ENCODE measurements at regions not wholly inside any gene's neighbourhood (a gene's known extent, or its start where the extent isn't known, plus 50 kb on each side); places are given as distances from the start of the nearest gene placed in this dataset.
"Not testable (repeated sequence)": the region's sequence is repeated elsewhere in the genome, so short reads cannot be mapped to it uniquely, and the experiment has no call there.

DNA sequence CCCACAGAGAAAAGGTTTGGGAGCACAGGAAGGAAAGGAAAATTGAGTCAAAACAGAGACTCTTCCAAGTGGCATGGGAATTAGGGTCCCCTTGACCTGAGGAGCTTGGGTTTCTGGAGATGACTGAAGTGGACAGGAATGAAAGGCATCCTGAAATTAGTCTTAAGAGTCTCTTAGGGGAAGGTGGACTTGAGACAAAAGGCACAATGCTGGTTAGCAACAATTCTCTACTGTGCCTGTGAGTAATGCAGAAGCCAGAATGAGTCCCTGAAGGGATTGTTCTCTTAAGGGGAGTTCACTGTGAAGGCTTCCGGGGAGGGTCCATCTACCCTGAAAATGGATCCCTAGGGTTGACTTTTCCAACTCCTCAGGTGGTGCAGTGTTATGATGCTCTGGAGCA, 58.4 kb upstream of the FOXE1 start:
- ATAC-seq (ENCODE audit: poor library complexity) (no peak), DNase-seq (no peak)
- H3K4me3 ChIP-seq (ENCODE audit: low read length) = no peak overlapping the region
- TF ChIP-seq, protein P1, sequence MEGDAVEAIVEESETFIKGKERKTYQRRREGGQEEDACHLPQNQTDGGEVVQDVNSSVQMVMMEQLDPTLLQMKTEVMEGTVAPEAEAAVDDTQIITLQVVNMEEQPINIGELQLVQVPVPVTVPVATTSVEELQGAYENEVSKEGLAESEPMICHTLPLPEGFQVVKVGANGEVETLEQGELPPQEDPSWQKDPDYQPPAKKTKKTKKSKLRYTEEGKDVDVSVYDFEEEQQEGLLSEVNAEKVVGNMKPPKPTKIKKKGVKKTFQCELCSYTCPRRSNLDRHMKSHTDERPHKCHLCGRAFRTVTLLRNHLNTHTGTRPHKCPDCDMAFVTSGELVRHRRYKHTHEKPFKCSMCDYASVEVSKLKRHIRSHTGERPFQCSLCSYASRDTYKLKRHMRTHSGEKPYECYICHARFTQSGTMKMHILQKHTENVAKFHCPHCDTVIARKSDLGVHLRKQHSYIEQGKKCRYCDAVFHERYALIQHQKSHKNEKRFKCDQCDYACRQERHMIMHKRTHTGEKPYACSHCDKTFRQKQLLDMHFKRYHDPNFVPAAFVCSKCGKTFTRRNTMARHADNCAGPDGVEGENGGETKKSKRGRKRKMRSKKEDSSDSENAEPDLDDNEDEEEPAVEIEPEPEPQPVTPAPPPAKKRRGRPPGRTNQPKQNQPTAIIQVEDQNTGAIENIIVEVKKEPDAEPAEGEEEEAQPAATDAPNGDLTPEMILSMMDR (IDR thresholded peaks at IDR 0.05) = no peak
- Mint-ChIP-seq H3K36me3 (ENCODE audit: low read depth) (no peaks in the 10 kb centered on the region), H3K27me3 (no peaks in the 10 kb centered on the region), H3K9me3 (no peaks in the 10 kb centered on the region), H3K27ac (no peak overlapping the region), H3K4me3 (no peak overlapping the region), H3K4me1 (ENCODE audit: low read depth) (no peaks in the 10 kb centered on the region)
- H3K27me3 ChIP-seq (ENCODE audit: control insufficient read depth in 1 of 2, insufficient read depth in 2 of 2, low read length in 2 of 2) = peaks cover 5% of the 10 kb centered on the region in 2 experiments
- H3K4me1 ChIP-seq (ENCODE audit: insufficient read depth, low read length) = no peaks in the 10 kb centered on the region
- peaks cover 0 to 4% of the 10 kb centered on the region in 2 experiments for H3K9me3 ChIP-seq (ENCODE audit: control insufficient read depth in 1 of 2, insufficient read depth in 1 of 2, low read length in 2 of 2)
- CTCF ChIA-PET = no interaction called here
- no peak overlapping the region for H3K27ac ChIP-seq (ENCODE audit: low read depth in 1 of 2, low read length in 2 of 2)
- intact Hi-C loops (cut with DNase I, micrococcal nuclease) = no loop called here
- POLR2A ChIA-PET = no interaction called here
- no peaks in the 10 kb centered on the region for H3K36me3 ChIP-seq (ENCODE audit: insufficient read depth, low read length)

DNA sequence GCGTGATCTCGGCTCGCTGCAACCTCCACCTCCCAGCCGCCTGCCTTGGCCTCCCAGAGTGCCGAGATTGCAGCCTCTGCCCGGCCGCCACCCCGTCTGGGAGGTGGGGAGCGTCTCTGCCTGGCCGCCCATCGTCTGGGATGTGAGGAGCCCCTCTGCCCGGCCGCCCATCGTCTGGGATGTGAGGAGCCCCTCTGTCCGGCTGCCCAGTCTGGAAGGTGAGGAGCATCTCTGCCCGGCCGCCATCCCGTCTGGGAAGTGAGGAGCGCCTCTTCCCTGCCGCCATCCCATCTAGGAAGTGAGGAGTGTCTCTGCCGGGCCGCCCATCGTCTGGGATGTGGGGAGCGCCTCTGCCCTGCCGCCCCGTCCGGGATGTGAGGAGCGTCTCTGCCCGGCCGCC, 56.9 kb upstream of the FOXE1 start:
- CTCF ChIA-PET; H3K4me3 Mint-ChIP-seq; ATAC-seq (ENCODE audit: poor library complexity): not testable (repeated sequence)

DNA sequence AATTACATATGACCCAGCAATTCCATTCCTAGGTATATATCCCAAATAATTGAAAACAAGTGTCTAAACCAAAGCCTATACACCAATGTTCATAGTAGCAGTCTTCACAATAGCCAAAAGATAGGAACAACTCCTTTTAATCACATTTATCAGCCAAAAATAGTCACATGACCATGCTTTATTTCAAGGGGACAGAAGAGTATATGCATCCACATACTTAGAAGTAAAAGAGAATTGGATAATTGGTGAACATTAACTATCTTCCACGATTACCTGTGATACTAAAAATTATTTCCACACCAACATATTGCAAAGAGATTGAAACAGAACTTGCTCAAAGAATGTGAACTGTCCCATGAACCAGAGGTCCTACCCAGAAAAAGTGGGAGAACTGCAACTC, 51.8 kb upstream of the FOXE1 start:
- ATAC-seq (ENCODE audit: poor library complexity) = no peak
- H3K27ac ChIP-seq (ENCODE audit: low read depth in 1 of 2, low read length in 2 of 2) = no peak overlapping the region
- H3K4me1 ChIP-seq (ENCODE audit: insufficient read depth, low read length) = peaks cover 14% of the 10 kb centered on the region
- Mint-ChIP-seq H3K27ac (no peak overlapping the region), H3K27me3 (peaks cover 16% of the 10 kb centered on the region), H3K4me3 (no peak overlapping the region), H3K9me3 (no peaks in the 10 kb centered on the region), H3K4me1 (ENCODE audit: low read depth) (peaks cover 5% of the 10 kb centered on the region), H3K36me3 (ENCODE audit: low read depth) (no peaks in the 10 kb centered on the region)
- no peak overlapping the region for H3K4me3 ChIP-seq (ENCODE audit: low read length)
- POLR2A ChIA-PET = no interaction called here
- CTCF ChIA-PET = no interaction called here
- no peaks in the 10 kb centered on the region for H3K9me3 ChIP-seq (ENCODE audit: control insufficient read depth in 1 of 2, insufficient read depth in 1 of 2, low read length in 2 of 2)
- peaks cover 6 to 9% of the 10 kb centered on the region in 2 experiments for H3K27me3 ChIP-seq (ENCODE audit: control insufficient read depth in 1 of 2, insufficient read depth in 2 of 2, low read length in 2 of 2)
- intact Hi-C loops (cut with DNase I, micrococcal nuclease) = loop anchor here (5.0 to 10.0 kb wide), 7 partner anchors 89 to 1004 kb away; partner anchors contain the start of genes GALNT12 (in 1 of the 2) and XPA (in 1 of the 2)
- DNase-seq = no peak
- TF ChIP-seq, protein P1 (IDR thresholded peaks at IDR 0.05) = no peak
- no peaks in the 10 kb centered on the region for H3K36me3 ChIP-seq (ENCODE audit: insufficient read depth, low read length)

More for the DNA sequence above, 56.9 kb upstream of the FOXE1 start:
- POLR2A ChIA-PET; H3K4me1 ChIP-seq (ENCODE audit: insufficient read depth, low read length); H3K4me1 Mint-ChIP-seq (ENCODE audit: low read depth); H3K36me3 Mint-ChIP-seq (ENCODE audit: low read depth); H3K27me3 Mint-ChIP-seq; H3K4me3 ChIP-seq (ENCODE audit: low read length); H3K27ac ChIP-seq (ENCODE audit: low read depth in 1 of 2, low read length in 2 of 2); DNase-seq; H3K27ac Mint-ChIP-seq; H3K9me3 ChIP-seq (ENCODE audit: control insufficient read depth in 1 of 2, insufficient read depth in 1 of 2, low read length in 2 of 2); H3K36me3 ChIP-seq (ENCODE audit: insufficient read depth, low read length); H3K9me3 Mint-ChIP-seq; H3K27me3 ChIP-seq (ENCODE audit: control insufficient read depth in 1 of 2, insufficient read depth in 2 of 2, low read length in 2 of 2); intact Hi-C loops (cut with DNase I, micrococcal nuclease): not testable (repeated sequence)

DNA sequence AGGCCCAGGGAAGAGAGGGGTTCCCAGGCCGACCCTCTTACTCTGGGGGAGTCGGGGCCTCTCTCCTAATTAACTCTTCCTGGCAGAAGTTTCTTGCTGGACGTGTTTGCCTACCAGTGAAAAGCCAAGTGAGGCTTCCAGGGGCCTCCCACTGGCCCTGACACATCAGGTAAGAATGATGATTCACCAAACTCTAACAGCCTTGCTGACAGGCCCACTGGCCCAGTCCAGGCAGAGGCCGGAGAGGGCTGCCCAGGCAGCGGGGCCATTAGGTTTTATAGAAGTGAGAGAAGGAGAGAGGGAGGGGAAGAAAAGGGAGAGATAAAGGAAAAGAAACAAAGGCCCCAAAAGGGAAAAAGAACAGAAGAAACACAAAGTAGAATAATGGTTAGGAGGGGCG, 50.8 kb upstream of the FOXE1 start:
- H3K4me1 Mint-ChIP-seq (ENCODE audit: low read depth) = peaks cover 5% of the 10 kb centered on the region
- Histone ChIP-seq H3K9me3 (ENCODE audit: control insufficient read depth in 1 of 2, insufficient read depth in 1 of 2, low read length in 2 of 2) (no peaks in the 10 kb centered on the region), H3K36me3 (ENCODE audit: insufficient read depth, low read length) (no peaks in the 10 kb centered on the region), H3K27ac (ENCODE audit: low read depth in 1 of 2, low read length in 2 of 2) (no peak overlapping the region), H3K4me1 (ENCODE audit: insufficient read depth, low read length) (peaks cover 14% of the 10 kb centered on the region), H3K27me3 (ENCODE audit: control insufficient read depth in 1 of 2, insufficient read depth in 2 of 2, low read length in 2 of 2) (peaks cover 6 to 9% of the 10 kb centered on the region in 2 experiments), H3K4me3 (ENCODE audit: low read length) (no peak overlapping the region)
- POLR2A ChIA-PET = no interaction called here
- intact Hi-C loops (cut with DNase I, micrococcal nuclease) = loop anchor here (5.0 to 10.0 kb wide), 7 partner anchors 90 to 1003 kb away; partner anchors contain the start of genes GALNT12 (in 1 of the 2) and XPA (in 1 of the 2)
- DNase-seq (no peak), ATAC-seq (ENCODE audit: poor library complexity) (no peak)
- CTCF ChIA-PET = no interaction called here
- H3K36me3 Mint-ChIP-seq (ENCODE audit: low read depth) = no peaks in the 10 kb centered on the region
- no peaks in the 10 kb centered on the region for H3K9me3 Mint-ChIP-seq
- H3K4me3 Mint-ChIP-seq = peak overlapping the region; percentile 75
- H3K27ac Mint-ChIP-seq = peak overlapping the region; percentile 72
- peaks cover 24% of the 10 kb centered on the region for H3K27me3 Mint-ChIP-seq
- TF ChIP-seq, protein P1 (IDR thresholded peaks at IDR 0.05) = no peak
